Fibroblast of gingiva (primary cell): ENCODE measurements at regions not wholly inside any gene's neighbourhood (a gene's known extent, or its start where the extent isn't known, plus 50 kb on each side); places are given as distances from the start of the nearest gene placed in this dataset.

Experiments
- DNase-seq: peaks from one replicate; pipeline ENCODE4 v3.0.0-alpha.2; 2011; ENCODE audit warnings: low read depth

DNA sequence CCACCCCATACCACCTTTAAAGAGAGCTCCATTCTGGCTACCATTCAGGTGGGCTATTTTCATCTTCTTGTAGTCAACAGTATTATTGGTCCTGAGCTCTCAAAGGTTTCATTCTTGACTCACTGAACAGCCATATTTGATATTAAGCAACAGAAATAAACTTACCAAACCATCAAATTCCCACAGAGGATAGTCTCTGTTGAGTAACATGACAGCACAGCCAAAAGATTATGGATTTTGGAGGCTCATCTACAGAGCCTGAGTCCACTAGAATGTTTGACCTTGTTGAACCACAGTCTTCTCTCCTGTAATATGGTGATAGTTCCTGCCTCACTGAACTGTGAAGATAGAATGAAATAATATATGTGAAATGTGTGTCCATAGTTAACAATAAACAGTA, 276.3 kb upstream of the LDB2 start:
- peak; percentile 20 for DNase-seq

DNA sequence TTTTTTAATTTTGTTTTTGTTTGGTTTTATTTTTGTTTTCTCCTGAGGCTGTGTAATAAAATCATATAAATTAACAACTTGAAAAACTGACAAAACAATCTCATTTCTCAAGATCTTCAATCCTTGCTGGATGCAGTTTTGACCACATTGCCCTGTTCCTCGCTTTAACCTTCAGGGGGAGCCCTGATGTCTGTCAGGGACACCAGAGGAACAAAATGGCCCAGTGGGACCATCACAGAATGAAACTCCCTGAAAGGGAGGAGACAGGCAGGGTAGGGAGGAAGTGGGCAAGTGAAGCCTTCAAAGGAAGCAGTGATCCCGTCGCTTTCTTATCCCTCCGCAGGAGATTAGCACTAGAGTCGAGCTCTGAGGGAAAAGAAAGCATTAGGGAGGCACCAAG, 274.9 kb upstream of the LDB2 start:
- no peak for DNase-seq

DNA sequence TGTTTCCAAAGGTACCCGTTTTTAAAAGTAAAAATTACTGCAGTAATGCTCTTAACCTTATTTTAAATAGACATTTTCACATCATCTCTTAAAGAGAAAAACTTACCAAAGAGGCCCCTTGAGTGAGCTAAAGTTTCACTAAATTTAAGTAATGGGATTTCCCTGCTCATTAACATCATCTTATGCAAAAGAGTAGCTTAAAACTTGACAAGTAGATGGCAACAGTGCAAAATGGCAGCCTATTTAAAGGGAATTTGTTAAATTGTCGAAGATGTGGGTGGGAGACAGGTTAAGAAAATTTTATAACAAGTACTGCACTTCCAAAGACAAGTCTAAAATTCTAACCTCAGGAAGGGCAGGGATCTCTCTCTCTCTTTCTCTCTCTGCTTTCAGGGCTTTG, 271.7 kb upstream of the LDB2 start:
- no peak for DNase-seq

DNA sequence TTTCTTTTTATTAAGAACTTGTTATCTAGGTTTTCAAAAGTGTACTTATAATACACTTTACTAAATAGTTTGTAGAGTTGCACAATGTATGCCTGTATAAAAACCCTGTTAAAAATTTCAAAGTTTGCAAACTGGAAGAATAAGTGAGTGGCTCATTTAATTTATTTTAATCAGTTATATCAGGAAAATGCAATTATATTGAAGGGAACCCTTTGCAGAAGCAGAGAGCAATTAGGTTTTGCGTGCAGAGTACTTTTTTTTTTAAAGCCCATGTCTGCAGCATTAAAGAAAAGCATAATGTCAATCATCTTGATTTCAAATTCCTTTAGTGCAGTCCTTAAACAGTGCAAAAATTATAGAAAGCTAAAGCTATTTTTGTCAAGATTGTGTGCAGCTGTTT, 271.3 kb upstream of the LDB2 start:
- no peak for DNase-seq

DNA sequence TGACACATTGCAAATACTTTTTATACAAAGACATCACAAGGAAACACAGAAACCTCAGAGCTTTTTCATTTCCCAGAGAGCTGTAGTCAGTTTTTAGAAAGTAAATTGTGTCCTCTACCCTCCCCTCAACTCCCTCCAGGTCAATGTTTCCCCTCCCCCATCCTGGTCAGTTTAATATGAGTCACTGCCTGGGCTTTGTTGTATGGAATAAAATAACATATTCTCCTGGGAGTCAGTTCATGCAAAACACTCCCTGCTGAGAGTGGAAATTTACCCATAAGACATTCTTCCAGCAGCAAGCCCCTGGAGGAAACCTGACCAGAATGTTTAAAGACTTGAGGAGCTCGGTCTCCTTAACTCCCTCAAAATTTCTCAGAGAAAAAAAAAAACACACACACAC, 270.1 kb upstream of the LDB2 start:
- DNase-seq, result peak; percentile 77

DNA sequence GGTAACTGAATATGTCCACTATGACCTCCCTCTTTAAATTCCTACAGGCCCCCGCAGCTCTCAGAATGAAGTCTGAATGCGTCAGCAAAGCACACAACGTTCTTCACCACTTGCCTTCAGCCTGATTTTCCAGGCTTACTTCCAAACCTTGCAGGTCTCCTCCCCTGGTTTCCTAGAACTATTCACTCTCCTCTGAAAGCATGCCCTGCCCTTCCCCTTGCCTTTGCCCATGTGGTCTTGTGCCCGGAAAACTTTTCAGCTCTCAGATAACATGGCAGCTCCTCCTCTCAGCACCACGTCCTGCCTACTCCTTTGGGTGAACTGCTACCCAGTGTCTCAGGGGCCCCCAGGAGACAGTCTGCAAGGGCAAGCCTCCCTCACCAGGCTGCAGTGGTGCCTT, 268.5 kb upstream of the LDB2 start:
- peak; percentile 67 for DNase-seq

DNA sequence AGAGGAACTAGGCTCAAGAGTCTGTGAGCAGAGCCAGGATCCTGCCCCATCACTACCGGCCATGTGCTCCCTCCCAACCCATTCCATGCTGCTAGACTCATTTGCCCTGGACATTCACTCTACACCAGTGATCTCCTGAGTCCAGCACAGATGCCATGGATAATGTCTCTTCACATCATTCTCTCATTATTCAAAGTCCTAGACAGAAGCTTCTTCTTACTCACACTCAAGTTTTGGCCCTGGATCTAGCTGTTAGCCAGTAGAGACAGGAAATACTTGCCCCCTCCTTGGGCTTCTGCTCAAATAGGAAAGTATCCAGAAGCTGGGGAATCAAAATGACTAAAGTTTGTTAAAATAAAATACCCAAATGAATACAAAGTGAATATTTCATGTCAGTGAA, 266.8 kb upstream of the LDB2 start:
- no peak for DNase-seq

DNA sequence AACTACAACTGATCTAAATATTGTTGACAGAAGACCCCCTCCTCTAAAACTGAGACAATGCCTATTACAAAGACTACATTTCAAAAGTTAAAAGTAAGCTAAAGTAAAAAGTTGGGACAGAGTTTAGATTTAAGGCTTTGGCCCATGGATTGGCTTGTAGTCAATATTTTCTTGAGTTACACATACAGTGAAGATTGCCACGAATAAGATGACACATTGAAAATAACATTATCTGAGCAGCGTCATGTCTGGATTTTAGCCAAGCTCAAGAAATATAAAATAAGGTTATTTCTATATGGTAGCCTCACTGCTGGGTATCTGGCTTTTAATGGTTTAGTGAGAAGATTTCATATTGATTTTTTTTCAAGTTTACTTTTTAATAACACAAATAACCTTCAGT, 266.2 kb upstream of the LDB2 start:
- DNase-seq, result peak; percentile 30

DNA sequence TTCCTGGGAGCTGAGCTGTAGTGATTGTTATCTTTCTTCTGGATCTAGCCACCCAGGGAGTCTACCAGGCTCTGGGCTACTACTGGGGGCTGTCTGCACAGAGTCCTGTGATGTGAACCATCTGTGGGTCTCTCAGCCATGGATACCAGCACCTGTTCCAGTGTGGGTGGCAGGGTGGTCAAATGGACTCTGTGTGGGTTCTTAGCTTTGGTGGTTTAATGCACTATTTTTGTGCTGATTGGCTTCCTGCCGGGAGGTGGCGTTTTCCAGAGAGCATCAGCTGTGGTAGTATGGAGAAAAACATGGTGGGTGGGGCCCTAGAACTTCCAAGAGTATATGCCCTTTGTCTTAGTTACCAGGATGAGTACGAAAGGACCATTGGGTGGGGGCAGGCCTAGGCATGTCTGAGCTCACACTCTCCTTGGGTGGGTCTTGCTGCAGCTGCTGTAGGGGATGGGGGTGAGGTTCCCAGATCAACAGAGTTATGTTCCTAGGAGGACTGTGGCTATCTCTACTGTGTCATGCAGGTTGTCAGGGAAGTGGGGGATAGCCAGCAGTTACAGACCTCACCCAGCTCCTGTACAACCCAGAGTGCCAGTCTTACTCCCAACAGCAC, 264.8 kb upstream of the LDB2 start:
- DNase-seq, result no peak

DNA sequence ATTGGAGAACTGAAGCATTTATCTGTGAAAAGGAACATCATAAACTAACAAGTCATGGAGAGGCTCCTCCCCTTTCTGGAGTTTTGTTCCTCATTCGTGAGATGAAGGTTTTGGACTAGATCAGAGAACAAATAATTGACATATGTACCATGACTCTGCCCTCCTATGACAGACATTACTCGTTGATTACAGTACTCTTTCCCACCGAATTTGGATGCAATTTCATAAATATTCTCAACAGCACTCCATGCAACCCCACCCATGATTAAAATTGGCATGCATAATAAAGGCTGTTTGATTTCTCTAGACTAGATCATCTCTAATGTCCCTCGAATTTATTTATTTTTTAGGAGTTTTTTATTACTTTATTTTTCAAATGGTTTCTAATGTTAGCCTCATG, 258.9 kb upstream of the LDB2 start:
- no peak for DNase-seq

DNA sequence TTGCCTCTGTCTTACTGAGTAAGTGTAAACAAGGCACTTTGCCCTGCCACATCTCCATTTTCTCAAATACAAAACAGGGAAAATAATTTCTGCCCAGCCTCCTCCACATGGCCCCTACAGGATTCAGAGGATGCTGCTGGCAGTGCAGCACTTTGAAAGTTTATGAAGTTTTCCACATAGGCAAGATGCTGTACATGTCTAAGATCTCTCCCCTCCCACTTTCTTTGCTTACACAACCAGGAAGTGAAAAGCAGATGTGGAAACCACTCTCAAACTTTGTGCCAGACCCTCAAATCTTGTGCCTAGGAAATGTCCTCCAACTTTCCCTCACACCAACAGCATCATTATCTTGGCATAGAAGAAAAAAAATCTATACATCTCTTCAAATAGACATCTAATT, 257.0 kb upstream of the LDB2 start:
- peak; percentile 24 for DNase-seq

DNA sequence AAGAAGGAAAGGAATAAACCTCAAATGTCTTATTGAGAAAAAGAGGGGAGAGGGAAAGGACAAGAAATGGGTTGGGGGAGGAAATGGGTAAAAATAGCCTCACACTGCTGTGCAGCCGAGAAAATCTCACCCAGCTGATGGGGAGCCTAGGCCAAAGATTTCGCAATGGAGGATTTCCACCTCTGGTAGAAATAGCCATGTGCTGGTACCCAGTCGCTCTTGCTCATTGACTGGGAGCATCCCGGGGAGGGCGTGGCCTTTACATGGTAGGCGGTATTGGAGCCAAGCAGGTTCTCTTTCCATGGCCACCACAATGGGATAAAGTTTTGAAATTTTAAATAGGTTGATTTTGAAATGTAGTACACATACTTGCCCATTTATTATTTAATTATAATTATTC, 255.1 kb upstream of the LDB2 start:
- no peak for DNase-seq

DNA sequence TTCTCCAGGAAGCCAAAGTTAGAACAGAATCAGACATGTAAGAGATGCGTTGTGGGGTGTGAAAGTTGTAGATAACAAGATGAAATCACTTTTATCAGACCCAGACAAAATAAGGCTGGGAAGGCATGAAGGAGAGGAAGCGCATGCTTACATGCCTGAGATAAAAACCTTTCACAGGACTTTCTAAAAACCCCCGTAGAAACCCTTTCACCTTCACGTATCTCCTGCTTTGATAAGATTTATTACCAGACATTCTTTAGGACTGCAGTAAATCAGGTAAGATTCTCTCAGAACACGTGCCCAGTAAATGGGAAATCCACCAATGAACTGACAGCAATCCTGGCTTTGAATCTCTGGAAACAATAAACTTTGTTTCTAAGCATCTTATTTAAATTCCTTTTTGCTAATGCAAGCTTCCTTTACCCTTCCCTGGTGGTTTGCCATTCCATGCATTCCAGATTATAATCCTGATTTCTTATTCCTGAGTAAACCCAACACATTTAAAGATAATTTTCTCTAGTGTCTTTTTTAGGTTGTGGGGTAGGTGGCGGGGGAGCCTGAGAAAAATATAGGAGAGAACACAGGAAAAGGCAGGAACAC, 254.6 kb upstream of the LDB2 start:
- DNase-seq, result no peak

DNA sequence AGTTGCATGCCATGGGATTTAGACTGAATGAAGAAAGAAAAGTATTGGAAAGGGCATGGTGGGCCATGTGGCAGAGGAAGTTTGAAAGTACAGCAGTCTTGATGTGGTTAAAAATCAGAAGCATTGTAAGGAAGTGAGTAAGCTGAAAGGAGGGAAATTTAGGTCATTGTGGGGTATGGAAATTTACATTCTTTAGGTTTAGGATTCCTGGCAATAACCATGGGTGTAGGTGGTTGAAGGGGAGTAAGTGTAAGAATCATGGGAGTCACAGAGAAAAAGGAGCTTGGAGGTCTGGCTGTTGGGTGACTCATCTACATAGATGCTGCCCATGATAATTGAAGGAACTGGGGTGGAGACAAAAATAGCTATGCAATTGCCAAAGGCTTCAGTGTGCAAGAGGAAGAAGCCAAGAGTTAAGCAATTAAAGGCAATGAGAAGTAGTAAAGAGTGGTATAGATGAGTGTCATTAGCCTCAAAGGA, 243.8 kb upstream of the LDB2 start:
- DNase-seq, result peak; percentile 86

DNA sequence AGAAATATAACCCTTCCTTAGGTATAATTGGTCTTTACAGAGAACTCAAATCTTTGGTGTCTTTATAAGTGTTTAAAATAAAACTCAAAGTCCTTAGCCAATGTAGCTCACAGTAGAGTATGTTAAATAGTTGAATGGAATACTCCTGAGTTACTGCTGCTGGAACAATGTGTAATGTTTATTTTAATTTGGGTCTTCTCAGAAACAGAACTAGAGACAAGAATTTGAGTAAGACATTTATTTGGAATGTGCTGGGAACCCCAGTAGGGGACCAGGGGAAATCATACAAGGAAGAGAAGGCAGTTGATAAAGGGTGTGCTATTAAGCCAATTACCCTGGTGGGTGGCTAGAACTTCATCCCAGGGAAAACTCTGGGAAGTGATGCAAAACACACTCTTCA, 240.4 kb upstream of the LDB2 start:
- no peak for DNase-seq

DNA sequence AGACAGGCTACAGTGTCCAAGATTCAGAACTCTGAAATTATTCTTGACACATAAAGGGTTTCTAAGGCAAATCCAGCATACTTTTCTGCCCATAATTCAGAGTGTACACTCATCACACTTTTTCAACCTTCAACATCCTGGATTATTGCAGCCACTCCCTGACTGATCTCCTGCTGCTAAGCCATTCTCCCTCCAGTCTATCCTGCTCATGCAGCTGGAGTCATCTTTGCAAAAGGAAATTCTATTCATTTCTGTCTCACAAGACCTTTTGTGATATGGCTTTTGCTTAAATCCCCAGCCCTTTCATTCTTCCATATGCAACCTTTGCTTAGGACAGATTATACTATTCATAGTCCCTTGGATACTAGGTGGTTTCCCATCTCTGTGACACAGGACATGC, 236.1 kb upstream of the LDB2 start:
- no peak for DNase-seq

DNA sequence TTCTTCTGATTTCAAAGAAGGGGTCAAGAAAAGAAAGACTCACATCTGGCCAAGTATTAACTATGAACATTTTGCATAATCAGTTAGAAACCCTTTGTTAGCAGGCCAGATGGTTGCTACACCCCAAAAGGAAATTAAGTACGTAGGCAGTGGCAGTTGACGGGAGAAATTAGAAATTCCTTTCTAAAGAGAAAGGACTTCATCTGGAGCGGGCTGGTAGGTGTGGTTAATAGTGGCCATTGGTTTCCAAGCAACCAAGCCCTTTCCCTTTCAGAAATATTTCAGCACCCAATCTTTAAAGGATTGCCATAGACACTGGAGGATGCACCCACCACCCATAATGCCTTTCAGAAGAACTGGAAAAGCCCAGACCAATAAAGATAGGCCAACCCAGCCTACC, 235.7 kb upstream of the LDB2 start:
- no peak for DNase-seq

DNA sequence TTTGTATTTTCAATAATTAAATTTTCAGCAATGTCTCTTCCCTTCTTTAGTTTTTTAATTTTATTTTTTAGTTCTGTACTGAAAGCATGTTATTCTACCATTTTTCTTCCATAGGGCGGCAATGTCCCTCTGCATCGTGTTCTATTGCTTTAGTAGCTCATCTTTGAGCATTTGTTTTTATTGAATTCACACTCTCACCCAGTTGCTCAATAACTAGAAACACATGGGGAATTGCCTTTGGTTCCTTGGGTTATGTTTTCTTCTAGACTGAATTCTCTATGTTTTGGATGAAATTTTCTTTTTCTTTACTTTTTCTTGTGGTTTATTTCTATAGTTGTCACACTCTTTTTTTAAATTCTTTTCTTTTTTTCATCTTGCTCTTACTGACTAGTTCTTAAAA, 233.8 kb upstream of the LDB2 start:
- peak; percentile 56 for DNase-seq

DNA sequence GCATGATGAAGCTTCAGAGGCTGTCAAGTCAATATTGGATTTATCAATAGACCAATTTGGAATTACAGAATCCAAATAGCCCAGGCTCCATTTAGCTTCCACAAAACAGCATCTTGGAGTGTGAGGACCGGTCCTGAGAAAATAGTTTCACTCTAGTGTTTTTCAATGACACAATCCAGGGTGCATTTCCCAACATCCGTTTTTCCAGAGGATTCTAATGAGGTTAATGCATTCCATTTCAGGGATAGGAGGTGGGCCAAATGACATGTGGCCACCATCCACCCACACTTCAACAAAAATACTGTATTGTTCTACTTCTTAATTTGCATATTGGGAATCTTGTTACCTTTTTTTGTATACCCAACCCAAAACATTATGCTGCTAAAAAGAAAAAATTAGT, 229.8 kb upstream of the LDB2 start:
- DNase-seq, result peak; percentile 43

DNA sequence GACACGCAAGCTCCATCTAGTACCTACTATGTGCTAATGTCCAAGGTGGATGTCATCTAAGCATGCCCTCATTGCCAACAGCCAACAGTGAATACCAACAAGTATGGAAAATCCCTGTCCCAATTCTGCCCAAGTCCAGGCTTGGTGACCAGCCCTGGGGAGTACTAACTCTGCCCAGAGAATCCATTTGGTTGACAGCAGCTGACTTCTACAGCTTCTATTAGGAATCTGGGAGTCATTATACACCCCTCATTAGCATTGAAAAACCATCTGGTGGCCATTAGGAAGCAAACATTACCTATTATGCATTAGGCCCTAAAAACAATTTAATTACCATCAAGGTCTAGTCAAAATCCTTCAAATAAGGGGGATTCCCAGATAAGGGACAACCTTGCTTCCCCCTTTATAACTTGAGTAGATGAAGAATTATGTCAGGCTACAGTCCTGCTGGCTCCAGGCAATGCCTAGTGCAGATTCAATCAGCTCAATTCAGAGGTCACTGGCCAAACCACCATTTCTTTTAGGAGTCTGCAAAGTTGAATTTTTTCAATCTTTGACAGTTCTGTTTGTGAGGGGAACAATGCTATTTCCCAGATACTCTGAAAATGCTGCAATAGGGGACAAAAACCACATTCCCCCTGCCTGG, 228.0 kb upstream of the LDB2 start:
- DNase-seq, result no peak

DNA sequence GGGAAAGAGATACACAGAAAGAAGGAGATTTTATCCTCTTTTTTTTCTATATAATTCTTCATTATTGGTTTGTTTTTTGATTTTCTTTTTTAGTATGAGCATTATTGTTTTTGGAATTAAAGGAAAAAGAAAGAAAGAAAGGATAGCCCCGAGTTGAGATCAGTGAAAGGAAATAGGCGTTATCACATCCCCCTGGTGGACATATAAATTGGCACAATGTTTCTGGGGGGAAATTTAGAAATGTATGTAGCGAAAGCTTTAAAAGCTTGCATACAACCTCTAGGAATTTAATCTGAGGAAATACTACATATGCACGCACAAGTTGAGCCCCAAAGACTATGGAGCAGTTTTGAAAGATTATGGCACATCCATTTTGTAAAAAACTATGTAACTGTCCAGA, 226.3 kb upstream of the LDB2 start:
- no peak for DNase-seq

DNA sequence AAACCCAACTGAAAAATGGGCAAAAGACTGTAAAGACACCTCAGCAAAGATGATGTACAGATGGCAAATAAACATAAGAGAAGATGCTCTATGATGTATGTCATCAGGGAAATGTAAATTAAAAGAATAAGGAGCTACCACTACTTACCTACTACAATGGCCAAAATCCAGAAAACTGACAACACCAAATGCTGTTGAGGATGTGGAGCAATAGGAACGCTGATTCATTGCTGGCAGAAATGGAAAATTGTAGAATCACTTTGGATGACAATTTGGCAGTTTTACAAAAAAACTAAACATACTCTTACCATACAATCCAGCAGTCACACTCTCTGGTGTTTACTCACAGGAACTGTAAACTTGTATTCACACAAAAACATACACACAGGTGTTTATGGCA, 222.3 kb upstream of the LDB2 start:
- DNase-seq, result no peak

DNA sequence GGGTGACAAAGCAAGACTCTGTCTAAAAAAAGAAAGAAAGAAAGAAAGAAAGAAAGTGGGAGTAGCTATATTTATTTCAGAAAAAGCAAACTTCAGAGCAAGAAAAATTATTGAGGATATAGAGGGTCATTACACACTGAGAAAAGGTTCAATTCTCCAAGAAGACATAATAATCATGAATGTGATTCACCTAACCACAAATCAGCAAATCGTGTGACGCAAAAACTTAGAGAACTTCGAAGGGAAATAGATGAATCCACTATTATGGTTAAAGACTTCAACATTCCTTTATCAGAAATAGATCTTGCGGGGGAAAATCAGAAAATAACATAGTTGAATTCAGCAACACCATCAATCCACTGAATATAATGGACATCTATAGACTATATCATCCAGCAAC, 219.3 kb upstream of the LDB2 start:
- no peak for DNase-seq

DNA sequence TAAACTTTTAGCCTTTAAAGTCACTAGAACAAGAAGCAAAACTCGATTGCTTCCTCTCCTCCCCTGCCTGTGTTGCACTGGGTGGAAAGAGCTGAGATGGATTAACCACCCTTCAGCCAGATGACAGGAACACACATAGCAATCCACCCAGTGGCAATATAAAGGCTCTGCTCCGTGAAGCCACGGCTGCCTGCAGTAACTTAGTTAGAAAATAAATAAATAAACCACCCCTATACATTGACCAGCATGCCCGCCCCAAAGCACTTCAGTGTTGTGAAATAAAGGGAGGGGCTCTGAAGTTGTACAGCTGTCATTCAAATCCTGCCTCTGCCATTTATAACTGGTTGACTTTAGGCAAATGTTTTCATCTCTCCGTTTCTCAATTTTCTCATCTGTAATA, 217.1 kb upstream of the LDB2 start:
- no peak for DNase-seq
